ENCODE measurements at regions not wholly inside any gene's neighbourhood (a gene's known extent, or its start where the extent isn't known, plus 50 kb on each side); places are given as distances from the start of the nearest gene placed in this dataset.

DNA sequence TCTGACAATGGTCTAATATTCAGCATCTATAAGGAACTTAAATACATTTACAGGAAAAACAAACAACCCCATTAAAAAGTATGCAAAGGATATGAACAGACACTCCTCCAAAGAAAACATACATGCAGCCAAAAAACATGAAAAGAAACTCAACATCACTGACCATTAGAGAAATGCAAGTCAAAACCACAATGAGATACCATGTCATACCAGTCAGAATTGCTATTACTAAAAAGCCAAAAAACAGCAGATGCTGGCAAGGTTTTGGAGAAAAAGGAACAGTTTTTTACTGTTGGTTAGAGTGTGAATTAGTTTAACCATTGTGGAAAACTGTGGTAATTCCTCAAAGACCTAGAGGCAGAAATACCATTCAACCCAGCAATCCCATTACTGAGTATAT is 339.0 kb upstream of the ADGRB3 start:
- H3K27ac ChIP-seq = no peak overlapping the region
- no peak overlapping the region for H3K4me3 ChIP-seq (ENCODE audit: low read depth, low read length)
- in situ Hi-C loops (cut with HindIII; ENCODE audit: low pct_ligation_motif_present, low sequenced_read_pairs) = no loop called here
- DNase-seq = no peak
- TF ChIP-seq, protein P1, sequence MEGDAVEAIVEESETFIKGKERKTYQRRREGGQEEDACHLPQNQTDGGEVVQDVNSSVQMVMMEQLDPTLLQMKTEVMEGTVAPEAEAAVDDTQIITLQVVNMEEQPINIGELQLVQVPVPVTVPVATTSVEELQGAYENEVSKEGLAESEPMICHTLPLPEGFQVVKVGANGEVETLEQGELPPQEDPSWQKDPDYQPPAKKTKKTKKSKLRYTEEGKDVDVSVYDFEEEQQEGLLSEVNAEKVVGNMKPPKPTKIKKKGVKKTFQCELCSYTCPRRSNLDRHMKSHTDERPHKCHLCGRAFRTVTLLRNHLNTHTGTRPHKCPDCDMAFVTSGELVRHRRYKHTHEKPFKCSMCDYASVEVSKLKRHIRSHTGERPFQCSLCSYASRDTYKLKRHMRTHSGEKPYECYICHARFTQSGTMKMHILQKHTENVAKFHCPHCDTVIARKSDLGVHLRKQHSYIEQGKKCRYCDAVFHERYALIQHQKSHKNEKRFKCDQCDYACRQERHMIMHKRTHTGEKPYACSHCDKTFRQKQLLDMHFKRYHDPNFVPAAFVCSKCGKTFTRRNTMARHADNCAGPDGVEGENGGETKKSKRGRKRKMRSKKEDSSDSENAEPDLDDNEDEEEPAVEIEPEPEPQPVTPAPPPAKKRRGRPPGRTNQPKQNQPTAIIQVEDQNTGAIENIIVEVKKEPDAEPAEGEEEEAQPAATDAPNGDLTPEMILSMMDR (IDR thresholded peaks at IDR 0.05; ENCODE audit: low read depth, low read length, missing control alignments) = no peak
- no peaks in the 10 kb centered on the region for H3K27me3 ChIP-seq (replicated peaks)
- H3K36me3 ChIP-seq (replicated peaks) = no peaks in the 10 kb centered on the region

DNA sequence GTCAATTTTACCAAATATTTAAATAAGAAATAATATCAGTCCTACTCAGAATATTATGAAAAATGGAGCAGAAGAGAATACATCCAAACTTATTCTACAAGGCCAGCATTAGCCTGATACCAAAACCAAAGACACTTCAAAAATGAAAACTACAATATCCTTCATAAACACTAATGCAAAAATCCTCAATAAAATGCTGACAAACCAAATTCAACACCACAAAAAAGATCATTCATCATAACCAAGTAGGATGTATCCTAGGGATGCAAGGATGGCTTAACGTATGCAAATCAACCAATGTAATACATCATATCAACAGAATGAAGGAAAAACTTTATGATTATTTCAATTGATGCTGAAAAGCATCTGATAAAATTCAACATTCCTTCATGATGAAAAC is 352.4 kb upstream of the ADGRB3 start:
- TF ChIP-seq, protein P1 (IDR thresholded peaks at IDR 0.05; ENCODE audit: low read depth, low read length, missing control alignments) = no peak
- in situ Hi-C loops (cut with HindIII; ENCODE audit: low pct_ligation_motif_present, low sequenced_read_pairs) = no loop called here

DNA sequence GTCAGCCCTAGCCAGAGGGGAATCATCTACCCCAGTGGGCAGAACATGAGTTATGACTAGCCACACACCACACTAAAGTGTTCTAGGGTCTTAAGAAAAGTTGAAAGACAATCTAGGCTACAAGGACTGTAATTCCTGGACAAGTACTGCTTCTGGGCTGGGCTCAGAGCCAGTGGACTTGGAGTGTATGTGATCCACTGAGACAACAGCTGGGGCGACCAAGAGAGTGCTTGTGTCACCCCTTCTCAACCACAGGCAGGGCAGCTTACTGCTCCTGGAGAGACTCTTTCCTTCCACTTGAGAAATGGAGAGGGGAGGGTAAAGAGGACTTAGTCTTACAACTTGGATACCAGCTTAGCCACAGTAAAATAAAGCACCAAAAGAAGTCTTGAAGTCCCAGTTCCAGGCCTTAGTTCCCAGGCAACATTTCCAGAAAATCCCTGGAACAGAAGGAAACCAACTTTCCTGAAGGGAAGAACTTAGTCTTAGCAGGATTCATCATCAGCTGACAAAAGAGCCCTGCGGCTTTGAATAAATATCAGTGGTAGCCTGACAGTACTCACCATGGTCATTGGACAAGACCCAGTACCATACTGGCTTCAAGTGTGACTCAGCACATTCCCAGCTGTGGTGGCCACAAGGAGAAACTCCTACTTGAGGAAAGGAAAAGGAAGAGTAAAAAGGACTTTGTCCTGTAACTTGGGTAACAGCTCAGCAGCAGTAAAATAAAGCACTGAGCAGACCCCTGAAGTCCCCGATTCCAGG is 355.1 kb upstream of the ADGRB3 start:
- in situ Hi-C loops (cut with HindIII; ENCODE audit: low pct_ligation_motif_present, low sequenced_read_pairs) = no loop called here
- TF ChIP-seq, protein P1 (IDR thresholded peaks at IDR 0.05; ENCODE audit: low read depth, low read length, missing control alignments) = no peak
- Histone ChIP-seq H3K36me3 (replicated peaks) (no peaks in the 10 kb centered on the region), H3K27me3 (replicated peaks) (no peaks in the 10 kb centered on the region), H3K27ac (peak overlapping the region; percentile 13), H3K4me3 (ENCODE audit: low read depth, low read length) (no peak overlapping the region)
- DNase-seq = peak; percentile 45

More for the DNA sequence above, 352.4 kb upstream of the ADGRB3 start:
- no peaks in the 10 kb centered on the region for H3K27me3 ChIP-seq (replicated peaks)
- DNase-seq = no peak
- no peak overlapping the region for H3K4me3 ChIP-seq (ENCODE audit: low read depth, low read length)
- H3K36me3 ChIP-seq (replicated peaks) = no peaks in the 10 kb centered on the region
- H3K27ac ChIP-seq = no peak overlapping the region

DNA sequence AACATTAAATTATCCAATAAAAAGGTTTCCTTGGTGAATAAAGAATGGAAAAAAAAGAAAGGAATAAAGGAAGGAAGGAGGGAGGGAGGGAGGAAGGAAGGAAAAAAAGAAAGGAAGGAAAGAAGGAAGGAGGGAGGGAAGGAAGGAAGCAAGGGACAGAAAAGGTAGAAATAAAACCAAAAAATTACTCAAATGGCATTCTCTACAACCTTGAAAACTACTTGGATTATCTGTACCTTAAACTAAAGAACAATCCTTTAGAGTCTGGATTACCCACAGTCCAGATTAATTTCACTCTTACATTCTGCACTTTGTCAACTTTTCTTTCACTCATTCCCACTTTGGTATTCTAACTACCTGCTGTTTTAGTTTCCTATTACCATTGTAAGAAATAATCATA is 361.8 kb upstream of the ADGRB3 start:
- H3K27ac ChIP-seq = no peak overlapping the region
- no peaks in the 10 kb centered on the region for H3K36me3 ChIP-seq (replicated peaks)
- DNase-seq = no peak
- no peaks in the 10 kb centered on the region for H3K27me3 ChIP-seq (replicated peaks)
- TF ChIP-seq, protein P1 (IDR thresholded peaks at IDR 0.05; ENCODE audit: low read depth, low read length, missing control alignments) = no peak
- no peak overlapping the region for H3K4me3 ChIP-seq (ENCODE audit: low read depth, low read length)
- in situ Hi-C loops (cut with HindIII; ENCODE audit: low pct_ligation_motif_present, low sequenced_read_pairs) = no loop called here

DNA sequence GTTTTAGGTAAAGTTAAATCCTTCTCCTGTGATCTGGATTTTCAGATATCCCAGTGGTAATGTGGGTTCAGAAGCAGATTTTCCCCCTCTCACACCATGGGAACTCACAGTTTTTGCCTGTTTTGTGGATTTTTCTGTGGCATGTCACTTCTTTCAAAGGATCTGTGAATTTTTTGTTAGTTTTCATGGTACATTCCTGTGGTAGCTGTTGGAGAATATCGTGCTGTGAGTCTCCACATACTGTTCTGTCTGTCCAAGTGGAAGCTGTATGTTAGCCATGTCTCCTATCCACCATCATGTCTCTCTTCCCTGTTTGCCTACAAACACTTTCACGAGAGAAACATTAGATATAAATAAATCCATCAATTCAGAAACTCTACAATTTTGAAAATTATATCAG is 378.7 kb upstream of the ADGRB3 start:
- TF ChIP-seq, protein P1 (IDR thresholded peaks at IDR 0.05; ENCODE audit: low read depth, low read length, missing control alignments) = no peak
- Histone ChIP-seq H3K27ac (no peak overlapping the region), H3K27me3 (replicated peaks) (no peaks in the 10 kb centered on the region), H3K36me3 (replicated peaks) (no peaks in the 10 kb centered on the region), H3K4me3 (ENCODE audit: low read depth, low read length) (no peak overlapping the region)
- in situ Hi-C loops (cut with HindIII; ENCODE audit: low pct_ligation_motif_present, low sequenced_read_pairs) = no loop called here
- peak; percentile 22 for DNase-seq

DNA sequence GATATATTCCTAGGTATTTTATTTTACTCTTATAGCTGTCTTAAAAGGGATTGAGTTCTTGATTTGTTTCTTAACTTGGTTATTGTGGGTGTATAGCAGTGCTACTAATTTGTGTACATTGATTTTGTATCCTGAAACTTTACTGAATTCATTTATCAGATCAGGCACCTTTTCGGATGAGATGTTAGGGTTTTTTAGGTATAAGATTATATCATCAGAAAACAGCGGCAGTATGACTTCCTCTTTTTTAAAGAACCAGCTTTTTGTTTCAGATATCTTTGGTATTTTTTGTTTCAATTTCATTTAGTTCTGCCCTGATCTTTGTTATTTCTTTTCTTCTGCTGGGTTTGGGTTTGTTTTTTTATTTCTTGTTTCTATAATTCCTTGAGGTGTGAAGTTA is 382.4 kb upstream of the ADGRB3 start:
- H3K27me3 ChIP-seq (replicated peaks) = no peaks in the 10 kb centered on the region
- no peak overlapping the region for H3K27ac ChIP-seq
- TF ChIP-seq, protein P1 (IDR thresholded peaks at IDR 0.05; ENCODE audit: low read depth, low read length, missing control alignments) = no peak

More for the DNA sequence above, 382.4 kb upstream of the ADGRB3 start:
- H3K36me3 ChIP-seq (replicated peaks) = no peaks in the 10 kb centered on the region
- in situ Hi-C loops (cut with HindIII; ENCODE audit: low pct_ligation_motif_present, low sequenced_read_pairs) = no loop called here
- H3K4me3 ChIP-seq (ENCODE audit: low read depth, low read length) = no peak overlapping the region
- DNase-seq = no peak

Measured in brain microvascular endothelial cell (primary cell).